ENCODE measurements at regions not wholly inside any gene's neighbourhood (a gene's known extent, or its start where the extent isn't known, plus 50 kb on each side); places are given as distances from the start of the nearest gene placed in this dataset.
"Not testable (repeated sequence)": the region's sequence is repeated elsewhere in the genome, so short reads cannot be mapped to it uniquely, and the experiment has no call there.

DNA sequence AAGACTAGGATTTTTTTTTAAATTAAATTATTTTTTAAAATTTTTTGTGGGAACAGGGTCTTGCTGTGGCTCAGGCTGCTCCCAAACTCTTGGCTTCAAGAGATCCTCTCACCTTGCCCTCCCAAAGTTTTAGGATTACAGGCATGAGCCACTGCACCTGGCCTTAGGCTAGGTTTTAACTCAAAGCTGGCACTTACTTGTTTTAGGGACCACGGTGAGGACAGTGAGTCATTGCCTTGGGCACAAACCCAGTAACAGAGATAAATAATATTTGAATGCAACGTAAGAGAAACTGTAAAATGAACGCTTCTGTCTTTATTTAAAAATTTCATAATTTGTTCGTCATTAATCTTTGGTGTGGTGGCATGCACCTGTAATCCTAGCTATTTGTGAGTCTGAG is 96.6 kb downstream of the GATA3 start:
- Histone ChIP-seq H3K36me3 (ENCODE audit: control insufficient read depth in 2 of 2, extremely low read depth in 1 of 2, insufficient read depth in 1 of 2, low read length in 1 of 2) (no peaks in the 10 kb centered on the region), H3K27ac (ENCODE audit: low read length) (no peak overlapping the region), H3K27me3 (replicated peaks in 1 of 2; ENCODE audit: control insufficient read depth in 2 of 2, extremely low read depth in 1 of 2, insufficient read depth in 2 of 2, low read length in 1 of 2) (peaks cover 0 to 5% of the 10 kb centered on the region in 2 experiments), H3K9me3 (no peaks in the 10 kb centered on the region), H3K4me3 (ENCODE audit: control insufficient read depth in 1 of 2, extremely low read depth in 1 of 2, low read length in 1 of 2) (no peak overlapping the region), H3K4me1 (ENCODE audit: control insufficient read depth in 1 of 2, extremely low read depth in 1 of 2, insufficient read depth in 2 of 2, low read length in 2 of 2) (no peaks in the 10 kb centered on the region)
- DNase-seq (no peak), ATAC-seq (replicated peaks in 1 of 4) (no peak)
- ChIA-PET CTCF (no interaction called here), POLR2A (interaction anchor here in 1 of 2 donors (0.6 kb wide), 1 partner anchor 66 kb away, joined by 3 read pairs; no protein-coding TSS in a partner anchor)
- no peak overlapping the region for H3K27ac Mint-ChIP-seq
- 100% methylated on average over 4 of the region's 4 CpGs for WGBS (ENCODE audit: insufficient coverage)
- peaks cover 0 to 4% (median 2%) of the 10 kb centered on the region in 3 donors for H3K4me1 Mint-ChIP-seq
- H3K9me3 Mint-ChIP-seq, result no peaks in the 10 kb centered on the region
- H3K36me3 Mint-ChIP-seq, result peaks cover 7% of the 10 kb centered on the region
- no peaks in the 10 kb centered on the region for H3K27me3 Mint-ChIP-seq
- H3K4me3 Mint-ChIP-seq, result no peak overlapping the region

- H3K27ac Mint-ChIP-seq, result no peak overlapping the region
- ChIA-PET CTCF (no interaction called here), POLR2A (no interaction called here)
- H3K4me3 Mint-ChIP-seq, result no peak overlapping the region
- no peak overlapping the region for H3K4me3 ChIP-seq (ENCODE audit: control insufficient read depth in 1 of 2, extremely low read depth in 1 of 2, low read length in 1 of 2)
- no peak for ATAC-seq (replicated peaks in 1 of 4)
- peaks cover 0 to 7% of the 10 kb centered on the region in 2 experiments for H3K27me3 ChIP-seq (replicated peaks in 1 of 2; ENCODE audit: control insufficient read depth in 2 of 2, extremely low read depth in 1 of 2, insufficient read depth in 2 of 2, low read length in 1 of 2)
- no peak overlapping the region for H3K27ac ChIP-seq (ENCODE audit: low read length)
- no peaks in the 10 kb centered on the region for H3K9me3 ChIP-seq
- H3K36me3 Mint-ChIP-seq, result no peaks in the 10 kb centered on the region
- 100% methylated on average over 3 of the region's 4 CpGs for WGBS (ENCODE audit: insufficient coverage)
- H3K4me1 Mint-ChIP-seq, result peaks cover 2 to 6% (median 4%) of the 10 kb centered on the region in 3 donors
- H3K36me3 ChIP-seq (ENCODE audit: control insufficient read depth in 2 of 2, extremely low read depth in 1 of 2, insufficient read depth in 1 of 2, low read length in 1 of 2), result no peaks in the 10 kb centered on the region
- H3K9me3 Mint-ChIP-seq, result no peaks in the 10 kb centered on the region
- no peaks in the 10 kb centered on the region for H3K4me1 ChIP-seq (ENCODE audit: control insufficient read depth in 1 of 2, extremely low read depth in 1 of 2, insufficient read depth in 2 of 2, low read length in 2 of 2)
- H3K27me3 Mint-ChIP-seq, result peaks cover 0 to 5% of the 10 kb centered on the region in 2 donors
- no peak for DNase-seq
These were observed 102.4 kb downstream of the GATA3 start for GRCh38 chr10:8156918-8157317.

- H3K27ac Mint-ChIP-seq, result no peak overlapping the region
- H3K27me3 ChIP-seq (replicated peaks in 1 of 2; ENCODE audit: control insufficient read depth in 2 of 2, extremely low read depth in 1 of 2, insufficient read depth in 2 of 2, low read length in 1 of 2), result peaks cover 0 to 7% of the 10 kb centered on the region in 2 experiments
- no peak overlapping the region for H3K4me3 Mint-ChIP-seq
- no peaks in the 10 kb centered on the region for H3K9me3 ChIP-seq
- ATAC-seq (replicated peaks in 1 of 4), result no peak
- no peak overlapping the region for H3K4me3 ChIP-seq (ENCODE audit: control insufficient read depth in 1 of 2, extremely low read depth in 1 of 2, low read length in 1 of 2)
- 77% methylated on average over 5 of the region's 9 CpGs for WGBS (ENCODE audit: insufficient coverage)
- ChIA-PET CTCF (interaction anchor here in 1 of 2 donors (0.6 kb wide), 1 partner anchor 119 kb away, joined by 3 read pairs; no protein-coding TSS in a partner anchor), POLR2A (no interaction called here)
- peaks cover 2 to 6% (median 4%) of the 10 kb centered on the region in 3 donors for H3K4me1 Mint-ChIP-seq
- H3K36me3 Mint-ChIP-seq, result no peaks in the 10 kb centered on the region
- DNase-seq, result no peak
- H3K4me1 ChIP-seq (ENCODE audit: control insufficient read depth in 1 of 2, extremely low read depth in 1 of 2, insufficient read depth in 2 of 2, low read length in 2 of 2), result no peaks in the 10 kb centered on the region
- peaks cover 0 to 5% of the 10 kb centered on the region in 2 donors for H3K27me3 Mint-ChIP-seq
- H3K27ac ChIP-seq (ENCODE audit: low read length), result no peak overlapping the region
- no peaks in the 10 kb centered on the region for H3K36me3 ChIP-seq (ENCODE audit: control insufficient read depth in 2 of 2, extremely low read depth in 1 of 2, insufficient read depth in 1 of 2, low read length in 1 of 2)
- no peaks in the 10 kb centered on the region for H3K9me3 Mint-ChIP-seq
These were observed 103.9 kb downstream of the GATA3 start for GRCh38 chr10:8158193-8159071.

- H3K27me3 Mint-ChIP-seq, result peaks cover 0 to 5% of the 10 kb centered on the region in 2 donors
- H3K9me3 Mint-ChIP-seq, result peaks cover 0 to 4% (median 2%) of the 10 kb centered on the region in 3 donors
- Histone ChIP-seq H3K4me3 (ENCODE audit: control insufficient read depth in 1 of 2, extremely low read depth in 1 of 2, low read length in 1 of 2) (no peak overlapping the region), H3K36me3 (ENCODE audit: control insufficient read depth in 2 of 2, extremely low read depth in 1 of 2, insufficient read depth in 1 of 2, low read length in 1 of 2) (no peaks in the 10 kb centered on the region), H3K27me3 (replicated peaks in 1 of 2; ENCODE audit: control insufficient read depth in 2 of 2, extremely low read depth in 1 of 2, insufficient read depth in 2 of 2, low read length in 1 of 2) (peaks cover 0 to 5% of the 10 kb centered on the region in 2 experiments), H3K27ac (ENCODE audit: low read length) (no peak overlapping the region), H3K4me1 (ENCODE audit: control insufficient read depth in 1 of 2, extremely low read depth in 1 of 2, insufficient read depth in 2 of 2, low read length in 2 of 2) (no peaks in the 10 kb centered on the region), H3K9me3 (no peaks in the 10 kb centered on the region)
- no peak overlapping the region for H3K27ac Mint-ChIP-seq
- peaks cover 0 to 6% (median 0%) of the 10 kb centered on the region in 3 donors for H3K4me1 Mint-ChIP-seq
- H3K36me3 Mint-ChIP-seq, result no peaks in the 10 kb centered on the region
- ATAC-seq (replicated peaks in 1 of 4), result no peak
- no peak overlapping the region for H3K4me3 Mint-ChIP-seq
- POLR2A ChIA-PET, result no interaction called here
- CTCF ChIA-PET, result no interaction called here
- WGBS (ENCODE audit: insufficient coverage), result 85% methylated on average over 9 of the region's 9 CpGs
- no peak for DNase-seq
These were observed 105.1 kb downstream of the GATA3 start for GRCh38 chr10:8159341-8160165.

DNA sequence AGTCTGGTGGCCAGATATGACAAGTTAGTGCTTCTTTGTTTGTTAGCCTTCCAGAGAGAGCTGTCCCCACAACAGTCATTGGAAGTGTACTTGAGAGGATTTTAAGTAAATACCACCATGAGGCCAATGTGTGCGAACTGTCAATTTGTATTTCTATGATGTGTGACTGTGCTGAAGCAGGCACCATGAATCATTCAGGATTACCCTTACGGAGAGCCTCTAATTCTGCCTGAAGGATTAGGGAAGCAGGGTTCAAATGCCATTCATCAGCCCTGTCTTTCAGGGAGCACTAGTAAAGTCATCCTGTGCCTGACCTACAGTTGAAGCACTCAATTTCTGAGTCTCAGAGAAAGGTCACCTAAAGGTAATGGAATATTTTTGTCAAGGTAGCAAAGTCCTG is 109.3 kb downstream of the GATA3 start:
- no peak overlapping the region for H3K4me3 ChIP-seq (ENCODE audit: control insufficient read depth in 1 of 2, extremely low read depth in 1 of 2, low read length in 1 of 2)
- no peaks in the 10 kb centered on the region for H3K9me3 ChIP-seq
- no peak overlapping the region for H3K4me3 Mint-ChIP-seq
- H3K9me3 Mint-ChIP-seq, result peaks cover 8 to 28% (median 17%) of the 10 kb centered on the region in 3 donors
- H3K27ac ChIP-seq (ENCODE audit: low read length), result no peak overlapping the region
- no peaks in the 10 kb centered on the region for H3K36me3 ChIP-seq (ENCODE audit: control insufficient read depth in 2 of 2, extremely low read depth in 1 of 2, insufficient read depth in 1 of 2, low read length in 1 of 2)
- ChIA-PET POLR2A (no interaction called here), CTCF (no interaction called here)
- peaks cover 6% of the 10 kb centered on the region for H3K36me3 Mint-ChIP-seq
- DNase-seq, result no peak
- 100% methylated on average over 1 of the region's 2 CpGs for WGBS (ENCODE audit: insufficient coverage)
- H3K27me3 ChIP-seq (replicated peaks in 1 of 2; ENCODE audit: control insufficient read depth in 2 of 2, extremely low read depth in 1 of 2, insufficient read depth in 2 of 2, low read length in 1 of 2), result no peaks in the 10 kb centered on the region
- no peaks in the 10 kb centered on the region for H3K4me1 ChIP-seq (ENCODE audit: control insufficient read depth in 1 of 2, extremely low read depth in 1 of 2, insufficient read depth in 2 of 2, low read length in 2 of 2)
- ATAC-seq (replicated peaks in 1 of 4), result no peak
- peaks cover 0 to 6% (median 0%) of the 10 kb centered on the region in 3 donors for H3K4me1 Mint-ChIP-seq
- H3K27ac Mint-ChIP-seq, result no peak overlapping the region
- peaks cover 0 to 5% of the 10 kb centered on the region in 2 donors for H3K27me3 Mint-ChIP-seq

DNA sequence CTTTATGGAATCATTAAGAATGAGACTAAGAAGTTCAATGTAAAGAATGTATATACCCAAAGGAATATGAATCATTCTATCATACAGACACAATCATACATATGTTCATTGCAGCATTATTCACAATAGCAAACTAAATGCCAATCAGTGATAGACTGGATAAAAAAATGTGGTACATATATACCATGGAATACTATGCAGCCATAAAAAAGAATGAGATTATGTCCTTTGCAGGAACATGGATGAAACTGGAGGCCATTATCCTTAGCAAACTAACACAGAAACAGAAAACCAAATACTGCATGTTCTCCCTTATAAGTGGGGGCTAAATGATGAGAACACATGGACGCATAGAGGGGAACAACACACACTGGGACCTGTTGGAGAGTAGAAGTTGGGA is 110.2 kb downstream of the GATA3 start:
- H3K4me3 Mint-ChIP-seq; POLR2A ChIA-PET; DNase-seq; H3K27me3 ChIP-seq (replicated peaks in 1 of 2; ENCODE audit: control insufficient read depth in 2 of 2, extremely low read depth in 1 of 2, insufficient read depth in 2 of 2, low read length in 1 of 2); CTCF ChIA-PET; H3K36me3 Mint-ChIP-seq; H3K9me3 ChIP-seq; H3K36me3 ChIP-seq (ENCODE audit: control insufficient read depth in 2 of 2, extremely low read depth in 1 of 2, insufficient read depth in 1 of 2, low read length in 1 of 2); H3K4me3 ChIP-seq (ENCODE audit: control insufficient read depth in 1 of 2, extremely low read depth in 1 of 2, low read length in 1 of 2); H3K4me1 ChIP-seq (ENCODE audit: control insufficient read depth in 1 of 2, extremely low read depth in 1 of 2, insufficient read depth in 2 of 2, low read length in 2 of 2); H3K27ac Mint-ChIP-seq; H3K27me3 Mint-ChIP-seq; ATAC-seq (replicated peaks in 1 of 4); H3K4me1 Mint-ChIP-seq; H3K27ac ChIP-seq (ENCODE audit: low read length): not testable (repeated sequence)
- H3K9me3 Mint-ChIP-seq, result peaks cover 12 to 36% (median 20%) of the 10 kb centered on the region in 3 donors
- WGBS (ENCODE audit: insufficient coverage), result no CpG with 5 or more reads among the region's 1 CpG
